ENCODE measurements at regions not wholly inside any gene's neighbourhood (a gene's known extent, or its start where the extent isn't known, plus 50 kb on each side); places are given as distances from the start of the nearest gene placed in this dataset.

DNA sequence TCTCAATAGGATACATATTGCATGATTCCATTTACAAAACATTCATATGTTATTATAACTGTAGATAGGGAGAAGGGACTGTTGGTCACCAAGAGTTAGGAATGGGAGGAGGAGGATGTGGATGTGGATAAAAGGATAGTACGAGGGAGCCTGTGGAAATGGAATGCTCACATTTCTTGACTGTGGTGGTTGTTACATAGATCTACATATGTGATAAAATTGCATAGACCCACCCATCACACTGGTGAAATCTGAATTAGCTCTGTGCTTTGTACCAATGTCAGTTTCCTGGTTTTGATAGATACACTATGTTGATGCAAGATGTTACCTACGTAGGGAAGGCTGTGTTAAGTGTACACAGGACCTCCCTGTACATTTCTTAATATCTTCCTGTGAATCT is 233.5 kb upstream of the MTPN start:
- no peak for TF ChIP-seq SIN3A (IDR thresholded peaks at IDR 0.05; ENCODE audit: borderline replicate concordance, insufficient read depth, low read depth, low read length)
- TF ChIP-seq TCF7L2 (IDR thresholded peaks at IDR 0.05; ENCODE audit: low read depth, low read length): no peak
- no peak for TF ChIP-seq POLR2AphosphoS5 (IDR thresholded peaks at IDR 0.05; ENCODE audit: low read depth, low read length)
- TF ChIP-seq, protein P1, sequence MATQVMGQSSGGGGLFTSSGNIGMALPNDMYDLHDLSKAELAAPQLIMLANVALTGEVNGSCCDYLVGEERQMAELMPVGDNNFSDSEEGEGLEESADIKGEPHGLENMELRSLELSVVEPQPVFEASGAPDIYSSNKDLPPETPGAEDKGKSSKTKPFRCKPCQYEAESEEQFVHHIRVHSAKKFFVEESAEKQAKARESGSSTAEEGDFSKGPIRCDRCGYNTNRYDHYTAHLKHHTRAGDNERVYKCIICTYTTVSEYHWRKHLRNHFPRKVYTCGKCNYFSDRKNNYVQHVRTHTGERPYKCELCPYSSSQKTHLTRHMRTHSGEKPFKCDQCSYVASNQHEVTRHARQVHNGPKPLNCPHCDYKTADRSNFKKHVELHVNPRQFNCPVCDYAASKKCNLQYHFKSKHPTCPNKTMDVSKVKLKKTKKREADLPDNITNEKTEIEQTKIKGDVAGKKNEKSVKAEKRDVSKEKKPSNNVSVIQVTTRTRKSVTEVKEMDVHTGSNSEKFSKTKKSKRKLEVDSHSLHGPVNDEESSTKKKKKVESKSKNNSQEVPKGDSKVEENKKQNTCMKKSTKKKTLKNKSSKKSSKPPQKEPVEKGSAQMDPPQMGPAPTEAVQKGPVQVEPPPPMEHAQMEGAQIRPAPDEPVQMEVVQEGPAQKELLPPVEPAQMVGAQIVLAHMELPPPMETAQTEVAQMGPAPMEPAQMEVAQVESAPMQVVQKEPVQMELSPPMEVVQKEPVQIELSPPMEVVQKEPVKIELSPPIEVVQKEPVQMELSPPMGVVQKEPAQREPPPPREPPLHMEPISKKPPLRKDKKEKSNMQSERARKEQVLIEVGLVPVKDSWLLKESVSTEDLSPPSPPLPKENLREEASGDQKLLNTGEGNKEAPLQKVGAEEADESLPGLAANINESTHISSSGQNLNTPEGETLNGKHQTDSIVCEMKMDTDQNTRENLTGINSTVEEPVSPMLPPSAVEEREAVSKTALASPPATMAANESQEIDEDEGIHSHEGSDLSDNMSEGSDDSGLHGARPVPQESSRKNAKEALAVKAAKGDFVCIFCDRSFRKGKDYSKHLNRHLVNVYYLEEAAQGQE (IDR thresholded peaks at IDR 0.05; ENCODE audit: insufficient read depth in 1 of 2, low read depth in 2 of 2, low read length in 1 of 2): no peak
- TF ChIP-seq, protein P2, sequence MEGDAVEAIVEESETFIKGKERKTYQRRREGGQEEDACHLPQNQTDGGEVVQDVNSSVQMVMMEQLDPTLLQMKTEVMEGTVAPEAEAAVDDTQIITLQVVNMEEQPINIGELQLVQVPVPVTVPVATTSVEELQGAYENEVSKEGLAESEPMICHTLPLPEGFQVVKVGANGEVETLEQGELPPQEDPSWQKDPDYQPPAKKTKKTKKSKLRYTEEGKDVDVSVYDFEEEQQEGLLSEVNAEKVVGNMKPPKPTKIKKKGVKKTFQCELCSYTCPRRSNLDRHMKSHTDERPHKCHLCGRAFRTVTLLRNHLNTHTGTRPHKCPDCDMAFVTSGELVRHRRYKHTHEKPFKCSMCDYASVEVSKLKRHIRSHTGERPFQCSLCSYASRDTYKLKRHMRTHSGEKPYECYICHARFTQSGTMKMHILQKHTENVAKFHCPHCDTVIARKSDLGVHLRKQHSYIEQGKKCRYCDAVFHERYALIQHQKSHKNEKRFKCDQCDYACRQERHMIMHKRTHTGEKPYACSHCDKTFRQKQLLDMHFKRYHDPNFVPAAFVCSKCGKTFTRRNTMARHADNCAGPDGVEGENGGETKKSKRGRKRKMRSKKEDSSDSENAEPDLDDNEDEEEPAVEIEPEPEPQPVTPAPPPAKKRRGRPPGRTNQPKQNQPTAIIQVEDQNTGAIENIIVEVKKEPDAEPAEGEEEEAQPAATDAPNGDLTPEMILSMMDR (IDR thresholded peaks at IDR 0.05): no peak
- H3K9me3 ChIP-seq (ENCODE audit: control insufficient read depth, insufficient read depth, low read depth, low read length): no peaks in the 10 kb centered on the region

DNA sequence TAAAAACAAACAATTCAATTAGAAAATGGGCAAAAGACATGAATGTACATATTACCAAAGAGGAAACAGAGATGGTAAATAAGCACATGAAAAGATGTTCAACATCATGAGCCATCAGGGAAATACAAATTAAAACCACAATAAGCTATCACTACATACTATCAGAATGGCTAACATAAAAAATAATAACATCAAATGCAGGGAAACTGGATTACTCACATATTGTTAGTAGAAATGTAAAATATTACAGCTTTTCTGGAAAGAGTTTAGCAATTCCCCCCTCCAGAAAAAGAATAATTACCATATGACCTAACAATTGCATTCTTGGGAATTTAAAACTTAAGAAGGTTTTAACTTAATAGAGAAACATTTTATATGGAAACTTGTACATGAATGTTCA is 232.9 kb upstream of the MTPN start:
- in situ Hi-C loops (cut with HindIII; ENCODE audit: low pct_unique_long_range_greater_than_20kb, low sequenced_read_pairs): no loop called here
- DNase-seq (ENCODE audit: low read depth, low spot score): no peak
- CTCF ChIA-PET: no interaction called here

More for the DNA sequence above, 233.5 kb upstream of the MTPN start:
- Histone ChIP-seq H3K4me1 (ENCODE audit: control insufficient read depth, insufficient read depth, low read length) (no peaks in the 10 kb centered on the region), H3K27me3 (ENCODE audit: control insufficient read depth, insufficient read depth, low read length) (no peaks in the 10 kb centered on the region), H3K36me3 (ENCODE audit: control insufficient read depth, insufficient read depth, low read length) (no peaks in the 10 kb centered on the region), H3K27ac (ENCODE audit: low read length) (no peak overlapping the region), H3K4me3 (ENCODE audit: low read depth in 2 of 2, low read length in 2 of 2) (no peak overlapping the region)
- ATAC-seq (no peak), DNase-seq (ENCODE audit: low read depth, low spot score) (no peak)
- in situ Hi-C loops (cut with HindIII; ENCODE audit: low pct_unique_long_range_greater_than_20kb, low sequenced_read_pairs) (no loop called here), intact Hi-C loops (cut with micrococcal nuclease; ENCODE audit: unreplicated experiment) (no loop called here)
- BruUV-seq (replicated peaks): no TSS peak
- ChIA-PET CTCF (no interaction called here), POLR2A (no interaction called here)

More for the DNA sequence above, 232.9 kb upstream of the MTPN start:
- no peak overlapping the region for H3K4me3 ChIP-seq (ENCODE audit: low read depth in 2 of 2, low read length in 2 of 2)
- BruUV-seq (replicated peaks): no TSS peak
- H3K9me3 ChIP-seq (ENCODE audit: control insufficient read depth, insufficient read depth, low read depth, low read length): no peaks in the 10 kb centered on the region
- no peaks in the 10 kb centered on the region for H3K4me1 ChIP-seq (ENCODE audit: control insufficient read depth, insufficient read depth, low read length)
- no peak overlapping the region for H3K27ac ChIP-seq (ENCODE audit: low read length)
- TF ChIP-seq, protein P2 (IDR thresholded peaks at IDR 0.05): no peak
- ATAC-seq: no peak
- intact Hi-C loops (cut with micrococcal nuclease; ENCODE audit: unreplicated experiment): no loop called here
- no peaks in the 10 kb centered on the region for H3K27me3 ChIP-seq (ENCODE audit: control insufficient read depth, insufficient read depth, low read length)
- POLR2A ChIA-PET: no interaction called here
- H3K36me3 ChIP-seq (ENCODE audit: control insufficient read depth, insufficient read depth, low read length): no peaks in the 10 kb centered on the region

All from Panc1 (cell line).